Epidermal melanocyte (primary cell): ENCODE measurements at regions not wholly inside any gene's neighbourhood (a gene's known extent, or its start where the extent isn't known, plus 50 kb on each side); places are given as distances from the start of the nearest gene placed in this dataset.
A peak's percentile ranks its signal among the peaks of the same experiment; 100 is the strongest.

Source experiments
- DNase-seq: peaks from one replicate; pipeline ENCODE4 v3.0.0; 2011; ENCODE audit warnings: low spot score; ENCODE audit not compliant: insufficient read length

DNA sequence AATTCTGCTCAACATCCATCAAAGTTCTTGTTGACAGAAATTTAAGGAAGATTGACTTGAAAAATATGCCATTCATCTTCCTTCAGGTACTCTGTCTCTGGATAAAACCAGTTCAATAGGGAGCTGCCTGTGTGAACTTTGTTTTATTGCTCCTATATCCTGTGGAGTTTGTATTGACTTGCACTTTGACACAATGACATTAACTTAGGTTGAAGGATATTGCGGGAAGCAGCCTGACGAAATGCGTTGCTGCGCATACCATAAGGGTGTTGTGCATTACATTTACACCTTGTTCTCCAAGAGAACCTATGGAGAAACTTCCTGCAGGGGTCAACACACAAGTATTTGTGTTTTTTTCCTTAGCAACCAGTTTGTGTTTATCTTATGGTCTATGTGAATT lies 185.4 kb upstream of the GRIK2 start:
- DNase-seq: no peak

DNA sequence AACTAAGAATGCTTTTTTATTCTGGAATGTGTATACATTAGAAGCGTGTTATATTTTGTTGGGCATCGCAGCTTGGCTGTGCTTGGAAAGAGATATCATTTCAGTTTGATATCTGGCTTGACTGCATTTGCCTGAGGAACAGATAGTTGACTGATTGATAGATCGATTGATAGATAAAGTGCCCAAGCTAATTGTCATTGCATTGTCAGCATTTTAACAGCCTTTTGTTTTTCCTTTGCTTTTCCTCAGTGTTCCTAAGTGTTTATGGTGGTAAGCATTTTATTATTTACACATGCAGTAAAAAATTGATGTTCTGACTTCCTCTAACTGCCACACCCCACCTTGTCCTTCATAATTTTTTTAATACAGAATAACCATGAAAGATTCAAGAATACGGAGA lies 180.9 kb upstream of the GRIK2 start:
- no peak for DNase-seq

DNA sequence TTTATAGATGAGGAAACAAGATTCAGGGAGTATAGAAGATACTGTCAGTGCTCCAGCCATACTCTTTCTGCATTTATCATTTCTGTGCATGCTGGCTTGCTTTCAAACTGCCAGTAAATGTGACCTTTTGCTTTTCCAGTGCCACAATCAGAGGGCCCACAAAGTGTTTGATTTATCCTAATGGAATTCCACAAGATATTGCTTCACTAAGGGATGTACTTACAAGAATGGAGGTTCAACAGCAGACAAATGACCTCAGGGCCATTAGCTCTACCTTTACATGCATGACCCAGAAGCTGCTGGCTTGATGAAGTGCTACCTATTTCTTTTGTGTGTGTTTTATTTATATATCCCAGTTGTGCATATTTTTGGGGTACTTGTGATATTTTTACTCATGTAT lies 171.5 kb upstream of the GRIK2 start:
- no peak for DNase-seq

DNA sequence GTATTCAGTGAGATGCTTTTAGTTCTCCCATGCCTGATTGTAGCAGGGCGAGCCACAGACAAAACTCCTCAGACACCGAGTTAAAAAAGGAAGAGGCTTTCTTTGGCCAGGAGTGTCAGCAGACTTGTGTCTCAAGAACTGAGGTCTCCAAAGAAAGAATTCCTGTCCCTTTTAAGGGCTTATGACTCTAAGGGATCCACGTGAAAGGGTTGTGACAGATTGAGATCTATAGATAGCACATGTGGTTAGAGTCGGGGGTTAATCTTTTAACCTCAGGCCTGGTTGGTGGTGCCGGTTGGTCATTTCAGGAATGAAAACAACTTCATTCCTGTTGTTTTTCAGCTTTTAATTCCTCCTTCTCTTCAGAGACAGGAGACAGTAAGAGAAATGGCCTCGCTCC lies 168.8 kb upstream of the GRIK2 start:
- no peak for DNase-seq

DNA sequence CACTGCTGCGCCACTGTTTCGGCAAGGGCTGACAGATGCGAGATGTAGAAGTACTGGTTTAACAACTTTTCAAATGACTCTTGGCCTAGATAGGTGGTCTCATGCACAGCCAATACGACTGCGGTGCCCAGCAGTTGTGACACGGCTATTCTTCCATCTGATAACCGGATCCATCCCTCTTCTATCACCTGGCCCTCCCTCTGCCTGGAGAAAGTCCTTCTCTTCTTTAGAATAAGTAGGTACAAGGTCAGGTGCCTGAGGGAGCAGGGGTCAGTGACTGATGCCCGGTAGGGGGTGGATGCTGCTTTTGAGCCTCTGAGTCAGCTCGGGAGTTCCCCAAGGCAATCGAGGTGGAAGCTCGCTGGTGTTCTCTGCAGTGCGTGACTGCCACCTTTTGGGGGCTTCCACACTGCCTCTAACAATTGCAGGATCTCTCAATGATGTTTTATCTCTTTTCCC lies 166.8 kb upstream of the GRIK2 start:
- no peak for DNase-seq

DNA sequence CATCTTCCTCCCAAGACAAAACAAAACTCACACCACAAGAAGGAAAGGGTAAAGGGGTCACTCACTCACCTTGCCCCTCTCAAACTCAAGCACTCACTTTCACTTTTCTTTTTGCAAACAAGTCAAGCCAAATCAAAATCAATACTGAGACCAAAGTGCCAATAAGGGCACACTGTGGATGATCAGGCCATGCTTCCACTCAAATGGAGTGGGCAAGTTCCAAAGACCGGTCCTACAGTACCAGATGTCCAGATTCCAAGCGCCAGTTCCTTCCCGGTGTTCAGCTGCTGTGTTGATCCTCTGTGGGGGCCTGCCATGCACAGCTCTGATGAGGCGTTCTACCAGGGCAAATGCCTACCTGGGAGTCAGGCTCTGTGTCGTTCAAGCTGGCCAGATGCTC lies 162.6 kb upstream of the GRIK2 start:
- DNase-seq: no peak

DNA sequence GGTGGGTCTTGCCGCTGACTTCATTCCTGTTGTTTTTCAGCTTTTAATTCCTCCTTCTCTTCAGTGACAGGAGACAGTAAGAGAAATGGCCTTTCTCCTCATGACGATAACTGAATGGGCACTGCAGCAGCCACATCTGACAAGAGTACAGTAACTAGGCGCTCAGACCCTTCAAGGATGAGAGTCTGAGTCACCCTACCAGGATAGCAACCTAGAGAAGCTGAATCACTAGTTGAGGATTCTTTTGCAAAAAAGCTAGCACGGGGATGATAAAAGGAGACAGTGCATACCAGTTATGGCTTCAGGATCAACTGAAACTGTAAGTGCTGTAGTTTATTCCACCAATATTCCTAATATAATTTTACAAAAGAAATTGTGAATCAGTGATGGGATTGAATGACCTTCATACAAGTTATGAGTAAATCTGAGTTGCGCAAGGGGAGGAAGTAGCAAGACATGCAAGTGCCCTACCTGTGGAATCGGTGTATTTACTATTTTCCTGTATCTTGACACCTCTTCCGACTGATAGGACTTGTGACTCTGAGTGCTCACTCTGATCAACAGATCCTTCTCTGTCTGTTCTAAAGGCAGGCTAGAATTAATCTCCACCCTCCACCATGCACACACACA lies 161.8 kb upstream of the GRIK2 start:
- no peak for DNase-seq

DNA sequence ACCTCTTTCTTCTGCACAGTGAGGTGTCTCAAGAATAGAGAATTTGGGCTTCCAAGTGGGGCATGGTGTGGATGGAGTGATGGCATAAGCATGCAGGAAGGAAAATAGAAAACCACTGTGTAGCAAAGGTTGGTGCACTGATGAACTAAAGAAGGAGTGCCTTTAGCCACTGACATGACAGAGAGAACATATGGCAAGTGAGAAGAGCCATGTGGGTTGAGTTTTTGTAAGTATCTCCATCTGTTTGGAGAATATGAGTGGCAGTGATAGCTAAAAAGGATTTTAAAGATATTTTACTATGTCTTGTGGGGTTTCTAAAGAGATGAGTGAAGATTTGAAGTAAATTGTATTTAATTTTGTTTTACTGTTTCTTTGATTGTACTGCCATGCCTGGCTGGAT lies 160.5 kb upstream of the GRIK2 start:
- no peak for DNase-seq

DNA sequence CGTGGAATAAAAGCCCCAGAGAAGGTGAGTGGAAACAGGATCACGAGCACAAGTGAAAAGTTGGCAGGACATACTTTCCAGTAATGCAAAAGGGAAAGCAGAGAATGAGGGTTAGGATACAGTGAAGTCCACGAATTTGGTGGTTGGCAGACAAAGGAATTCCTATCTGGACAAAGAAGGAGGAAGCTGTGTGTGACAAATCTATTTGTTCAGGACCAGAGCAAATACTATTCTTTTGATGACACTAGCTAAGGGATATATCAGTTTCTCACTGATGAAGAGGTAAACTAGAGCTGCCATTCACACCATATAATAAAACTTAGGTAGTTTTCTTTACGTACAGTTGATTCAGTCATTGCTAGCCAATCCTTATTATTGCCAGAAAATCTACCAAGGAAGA lies 156.8 kb upstream of the GRIK2 start:
- no peak for DNase-seq

DNA sequence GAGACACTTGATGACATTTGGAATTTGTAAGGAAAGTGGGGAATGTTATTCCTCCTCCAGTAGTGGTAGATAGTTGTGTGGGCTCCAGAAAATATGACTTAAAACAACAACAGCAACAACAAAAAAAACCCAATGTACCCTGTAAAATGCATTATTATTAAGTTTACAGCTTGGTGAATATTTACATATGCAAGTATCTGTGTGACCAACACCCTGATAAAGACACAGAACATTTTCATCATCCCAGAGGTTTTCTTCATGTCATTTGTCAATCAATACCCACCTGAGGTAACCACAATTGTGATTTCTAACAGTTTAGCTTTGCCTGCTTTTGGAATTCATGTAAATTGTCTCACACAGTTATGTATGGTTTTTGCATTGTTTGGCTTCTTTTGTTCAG lies 152.1 kb upstream of the GRIK2 start:
- no peak for DNase-seq

DNA sequence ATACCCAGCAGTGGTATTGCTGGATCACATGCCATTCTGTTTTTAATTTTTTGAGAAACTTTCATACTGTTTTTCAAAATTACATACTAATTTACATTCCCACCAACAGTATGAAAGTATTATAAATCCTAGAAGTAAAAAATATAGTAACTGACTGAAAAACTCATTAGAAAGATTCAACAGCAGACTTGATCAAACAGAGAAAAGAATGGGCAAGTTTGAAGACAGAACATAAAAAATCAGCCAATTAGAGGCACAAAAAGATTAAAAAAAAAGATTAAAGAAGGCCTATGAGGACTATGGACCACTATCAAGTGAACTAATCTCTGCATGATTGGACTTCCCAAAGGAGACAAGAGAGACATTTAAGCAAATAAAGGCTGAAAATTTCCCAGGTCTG lies 144.0 kb upstream of the GRIK2 start:
- no peak for DNase-seq

DNA sequence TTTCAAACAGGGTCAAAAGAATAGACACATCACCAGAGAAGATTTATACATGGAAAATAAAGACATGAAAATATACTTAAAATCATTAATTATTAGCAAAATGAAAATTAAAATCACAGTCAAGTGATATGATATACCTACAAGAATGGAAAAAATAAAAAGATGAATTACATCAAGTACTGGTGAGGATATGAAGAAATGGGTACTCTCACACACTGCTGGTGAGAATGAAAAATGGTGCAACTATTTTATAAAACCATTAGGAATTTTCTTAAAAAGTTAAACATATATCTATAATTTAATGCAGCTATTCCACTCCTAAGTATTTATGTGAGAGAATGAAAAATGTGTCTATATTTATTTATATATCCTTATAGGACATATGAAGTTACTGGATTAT lies 136.3 kb upstream of the GRIK2 start:
- DNase-seq: no peak

DNA sequence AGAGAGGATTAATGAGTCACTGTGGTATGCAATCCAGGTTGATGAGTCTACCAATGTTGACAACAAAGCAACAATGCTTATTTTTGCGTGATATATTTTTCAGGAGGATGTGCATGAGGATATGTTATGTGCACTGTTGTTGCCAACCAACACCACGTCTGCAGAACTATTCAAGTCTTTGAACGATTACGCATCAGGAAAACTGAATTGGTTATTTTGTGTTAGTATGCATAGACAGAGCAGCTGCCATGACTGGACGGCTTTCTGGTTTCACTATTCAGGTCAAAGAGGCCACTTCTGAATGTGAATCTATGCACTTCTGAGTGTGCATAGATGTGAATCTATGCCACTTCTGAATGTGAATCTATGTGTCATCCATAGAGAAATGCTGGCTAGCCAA lies 134.0 kb upstream of the GRIK2 start:
- DNase-seq: no peak

DNA sequence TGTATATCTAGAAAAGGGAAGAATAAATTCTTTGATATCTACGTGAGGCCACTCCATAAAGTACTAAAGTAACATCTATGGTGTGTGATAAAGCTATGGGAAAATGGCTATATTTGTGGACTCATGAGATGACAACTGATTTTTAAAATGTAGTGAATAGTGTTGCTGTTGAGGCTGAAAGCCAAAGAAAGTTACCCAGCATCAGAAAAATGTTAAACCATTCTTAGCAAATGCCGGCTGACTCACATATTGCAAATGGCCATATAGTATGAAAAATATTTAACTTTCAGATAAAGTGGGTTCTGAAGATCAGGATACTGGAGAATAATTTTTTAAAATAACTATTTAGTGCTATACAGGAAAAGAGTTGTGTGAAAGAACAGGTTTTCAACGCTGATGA lies 129.9 kb upstream of the GRIK2 start:
- no peak for DNase-seq

DNA sequence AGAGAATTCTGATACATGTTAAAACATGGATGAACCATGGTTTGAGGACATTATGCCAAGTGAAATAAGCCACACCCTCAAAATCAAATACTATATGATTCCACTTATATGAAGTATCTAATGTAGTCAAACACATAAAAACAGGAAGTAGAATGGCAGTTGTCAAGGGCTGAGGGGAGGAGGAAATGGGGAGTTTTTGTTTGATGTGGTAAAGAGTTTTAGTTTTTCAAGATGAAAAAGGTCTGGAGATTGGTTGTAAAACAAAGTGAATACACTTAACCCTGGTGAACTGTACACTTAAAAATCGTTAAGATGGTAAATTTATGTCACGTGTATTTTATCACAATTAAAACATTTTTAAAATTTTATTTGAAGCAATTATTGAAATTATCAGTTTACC lies 127.4 kb upstream of the GRIK2 start:
- DNase-seq: no peak

DNA sequence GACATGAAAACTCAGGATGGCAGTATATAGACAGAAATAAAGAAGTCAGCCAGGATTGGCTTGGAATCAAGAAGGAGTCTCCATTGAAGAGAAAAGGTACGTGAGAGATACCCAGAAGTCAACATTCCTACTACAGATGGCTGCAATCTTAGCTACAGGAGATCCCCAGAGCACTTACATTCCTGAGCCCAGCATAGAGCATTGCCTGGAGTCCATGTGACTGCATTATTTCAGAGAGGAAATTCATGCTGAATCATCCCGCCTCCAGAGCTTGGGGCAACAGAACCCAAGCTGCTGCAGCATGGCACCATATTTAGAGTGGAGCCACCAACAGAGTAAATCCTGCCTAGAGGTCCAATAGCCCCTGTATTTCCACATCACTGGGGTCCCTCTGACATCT lies 125.0 kb upstream of the GRIK2 start:
- no peak for DNase-seq

DNA sequence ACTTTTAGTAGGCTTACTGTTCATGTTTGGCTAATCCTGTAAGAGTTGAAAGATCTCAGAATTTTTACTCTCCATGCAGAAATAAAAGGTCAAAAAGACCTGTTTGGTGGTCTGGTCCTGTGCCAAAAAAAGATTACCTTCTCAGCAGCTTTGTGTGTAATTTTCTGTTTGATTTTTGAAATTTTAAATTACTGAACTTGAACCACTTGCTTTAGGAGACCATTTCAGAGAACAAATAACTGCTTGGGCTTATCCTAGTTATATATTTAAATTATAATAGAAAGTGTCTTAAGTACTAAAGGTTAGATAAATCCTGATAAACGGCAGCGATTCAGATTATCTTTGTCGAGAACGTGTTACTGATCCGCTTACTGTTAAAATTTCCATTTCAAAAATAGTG lies 118.3 kb upstream of the GRIK2 start:
- no peak for DNase-seq

DNA sequence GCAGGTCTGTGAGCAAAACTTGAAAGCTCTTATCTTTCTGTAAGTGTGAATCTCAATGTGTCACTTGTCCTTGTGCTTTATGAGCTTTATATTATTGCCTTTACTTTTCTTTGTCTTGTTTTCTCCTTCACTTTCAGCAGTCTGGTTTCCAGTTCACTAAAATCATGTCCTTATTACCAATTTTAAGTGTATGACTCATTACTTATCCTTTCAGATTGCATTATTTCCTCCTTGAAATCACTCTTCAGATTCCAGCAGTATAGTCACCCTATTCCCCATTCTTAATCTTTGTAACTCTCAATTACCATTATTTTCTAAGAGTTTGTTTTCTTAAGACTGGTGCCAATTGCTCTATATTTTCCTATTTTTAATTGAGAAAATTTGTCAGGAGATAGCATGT lies 117.4 kb upstream of the GRIK2 start:
- no peak for DNase-seq

DNA sequence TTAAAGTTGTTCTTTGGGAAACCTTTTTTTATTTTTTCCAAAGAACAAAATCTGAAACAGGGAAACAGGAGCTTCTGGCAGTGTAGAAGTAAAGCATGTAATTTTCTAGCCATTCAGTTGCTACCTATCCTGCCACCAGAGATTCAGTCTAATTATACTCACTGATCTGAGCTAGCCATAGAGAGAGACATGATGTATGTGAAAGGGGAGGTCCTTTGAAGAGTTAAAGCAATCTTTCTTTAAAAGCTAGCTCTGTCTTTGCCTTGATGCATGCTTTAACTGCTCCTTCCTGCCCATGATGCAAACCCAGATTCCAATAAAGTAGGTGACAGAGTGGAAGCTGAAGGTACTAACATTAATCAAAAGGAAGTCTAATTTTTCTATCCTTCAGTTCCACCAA lies 114.1 kb upstream of the GRIK2 start:
- no peak for DNase-seq

DNA sequence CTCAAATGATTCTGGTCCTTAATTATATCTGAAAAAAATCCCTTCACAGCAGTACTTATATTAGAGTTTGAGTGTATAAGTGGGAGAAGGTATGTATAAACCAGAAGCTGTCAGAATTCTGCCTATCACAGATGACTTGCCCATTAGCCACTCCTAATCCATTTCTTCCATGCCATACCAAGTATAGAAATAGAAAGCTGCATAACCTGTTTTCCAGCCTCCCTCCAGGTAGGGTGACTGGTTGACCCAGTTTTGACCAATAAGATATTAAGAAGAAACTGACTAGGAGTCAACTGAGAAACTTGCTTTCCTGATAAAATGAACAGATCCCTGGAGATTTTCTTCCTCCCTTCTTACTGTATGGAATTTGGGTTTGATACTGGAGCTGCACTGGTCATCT lies 112.2 kb upstream of the GRIK2 start:
- DNase-seq: no peak

DNA sequence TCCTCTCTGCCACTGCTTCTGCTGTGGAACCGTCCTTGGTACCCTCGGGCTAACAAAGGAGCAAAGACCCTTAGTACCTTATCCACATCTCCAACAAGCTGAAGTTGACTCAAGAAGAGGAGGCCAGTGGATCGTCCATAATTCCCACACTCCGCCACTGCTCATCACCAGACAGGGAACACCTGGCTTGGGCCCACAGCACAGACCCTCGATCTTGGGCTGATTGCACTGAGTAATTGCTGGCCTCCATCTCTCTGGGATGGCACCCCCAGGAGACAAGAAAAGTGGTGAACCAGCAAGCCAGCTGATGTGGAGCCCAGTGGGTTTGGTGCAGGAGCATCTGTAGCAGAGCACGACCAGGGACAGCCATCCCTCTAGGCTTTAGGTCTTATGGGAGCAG lies 109.4 kb upstream of the GRIK2 start:
- DNase-seq: no peak

DNA sequence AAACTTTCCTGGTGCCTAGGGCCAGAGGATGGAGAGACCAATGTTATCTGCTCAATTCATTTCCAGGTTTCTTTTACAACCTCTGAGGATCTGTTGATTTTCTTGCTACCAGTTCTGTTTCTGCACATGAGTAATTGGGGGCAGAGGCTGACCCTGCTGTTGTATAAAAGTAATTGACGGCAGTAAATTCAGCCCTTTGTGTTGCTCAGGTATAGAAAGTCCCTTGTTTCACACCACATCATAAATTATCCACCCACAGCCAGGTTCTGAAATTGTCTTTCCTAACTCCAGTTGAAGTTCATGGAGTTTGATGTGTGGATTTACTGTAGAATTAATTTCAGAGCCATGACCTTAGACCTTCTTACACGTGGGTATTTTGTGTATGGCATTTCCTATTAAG lies 107.4 kb upstream of the GRIK2 start:
- no peak for DNase-seq

DNA sequence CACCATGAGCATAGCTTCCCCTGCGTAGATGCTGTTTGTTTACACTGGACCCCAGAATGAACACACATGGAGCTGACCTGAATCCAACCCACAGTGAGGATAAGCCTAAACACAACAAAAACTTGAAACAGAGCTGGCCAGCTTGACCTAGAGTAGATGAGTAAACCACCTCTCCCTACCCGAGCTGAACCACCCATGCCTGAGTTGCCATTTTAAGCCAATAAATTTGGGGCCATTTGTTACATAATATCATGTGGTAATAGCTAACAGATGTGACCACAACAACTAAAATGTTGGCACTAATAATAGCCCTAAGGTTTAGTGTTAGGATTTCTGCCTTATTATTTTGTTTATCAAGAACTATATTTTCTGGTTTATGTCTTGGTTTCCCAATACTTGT lies 103.2 kb upstream of the GRIK2 start:
- DNase-seq: peak; percentile 42

DNA sequence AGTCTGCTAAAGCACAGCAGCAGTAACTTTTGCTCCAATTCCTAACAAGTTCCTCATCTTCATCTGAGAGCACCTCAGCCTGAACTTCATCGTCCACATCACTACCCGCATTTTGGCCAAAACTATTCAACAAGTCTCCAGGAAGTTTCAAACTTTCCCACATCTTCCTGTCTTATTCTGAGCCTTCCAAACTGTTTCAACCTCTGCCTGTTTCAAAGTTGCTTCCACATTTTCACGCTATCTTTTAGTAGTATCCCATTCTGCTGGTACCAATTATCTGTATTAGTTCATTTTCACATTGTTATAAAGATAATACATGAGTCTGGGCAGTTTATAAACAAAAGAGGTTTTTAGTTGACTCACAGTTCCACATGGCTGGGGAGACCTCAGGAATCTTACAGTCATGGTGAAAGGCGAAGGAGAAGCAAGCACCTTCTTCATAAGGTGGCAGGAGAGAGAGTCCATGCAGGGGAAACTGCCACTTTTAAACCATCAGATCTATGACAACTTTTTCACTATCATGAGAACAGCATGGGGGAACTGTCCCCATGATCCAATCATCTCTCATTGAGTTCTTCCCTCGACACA lies 99.4 kb upstream of the GRIK2 start:
- DNase-seq: no peak
